A673 (cell line): ENCODE measurements at regions not wholly inside any gene's neighbourhood (a gene's known extent, or its start where the extent isn't known, plus 50 kb on each side); places are given as distances from the start of the nearest gene placed in this dataset.

Source experiments
- CTCF ChIP-seq: fragments of 300-800, 200-600 bp; sonication (generic); conservative IDR thresholded peaks from 2 replicates; pipeline ENCODE4 v1.5.1; 2017; ENCODE audit warnings: low read depth, mild to moderate bottlenecking, antibody characterized with exemption, low read length, moderate library complexity, mixed read lengths
- EZH2 ChIP-seq: fragments of 200-600 bp; sonication (generic); IDR thresholded peaks from 2 replicates; pipeline ENCODE4 v1.6.1; 2017; ENCODE audit warnings: borderline replicate concordance, low read depth, mild to moderate bottlenecking, mixed read lengths, antibody characterized with exemption, low read length; ENCODE audit not compliant: poor library complexity, severe bottlenecking

- no peak for TF ChIP-seq EZH2
- TF ChIP-seq CTCF: no peak
Measured at GRCh38 chr4:157898836-157899605, 273.8 kb downstream of the GASK1B start.
